GM23248 (cell line): ENCODE measurements at regions not wholly inside any gene's neighbourhood (a gene's known extent, or its start where the extent isn't known, plus 50 kb on each side); places are given as distances from the start of the nearest gene placed in this dataset.

Experiments
- DNase-seq: peaks from one replicate; pipeline ENCODE4 v3.0.0-alpha.2; 2015
- H2AFZ ChIP-seq: fragments of 200-600 bp; sonication (generic); 2 replicates; pipeline ENCODE4 v1.6.1; 2016; ENCODE audit warnings: antibody characterized with exemption
- H3F3A ChIP-seq: fragments of 200-600 bp; sonication (generic); 2 replicates; pipeline ENCODE4 v1.6.1; 2016; ENCODE audit warnings: mild to moderate bottlenecking, antibody characterized with exemption, mixed run types; ENCODE audit not compliant: insufficient read depth
- H3K27ac ChIP-seq: fragments of 200-600 bp; sonication (generic); 2 replicates; pipeline ENCODE4 v1.5.1; 2016; ENCODE audit warnings: mild to moderate bottlenecking
- H3K27me3 ChIP-seq: fragments of 200-600 bp; sonication (generic); replicated peaks from 2 replicates; pipeline ENCODE4 v1.6.1; 2016; ENCODE audit warnings: mild to moderate bottlenecking; ENCODE audit not compliant: insufficient read depth
- H3K36me3 ChIP-seq: fragments of 200-600 bp; sonication (generic); 2 replicates; pipeline ENCODE4 v1.6.1; 2016; ENCODE audit warnings: low read depth, mild to moderate bottlenecking
- H3K4me1 ChIP-seq: fragments of 200-600 bp; sonication (generic); 2 replicates; pipeline ENCODE4 v1.6.1; 2016; ENCODE audit warnings: mild to moderate bottlenecking; ENCODE audit not compliant: insufficient read depth
- H3K4me2 ChIP-seq: fragments of 200-600 bp; sonication (generic); one replicate; pipeline ENCODE4 v1.6.1; 2016; ENCODE audit warnings: mild to moderate bottlenecking; ENCODE audit not compliant: unreplicated experiment
- H3K4me3 ChIP-seq: fragments of 200-600 bp; sonication (generic); 2 replicates; pipeline ENCODE4 v1.5.1; 2016; ENCODE audit warnings: mild to moderate bottlenecking
- H3K79me2 ChIP-seq: fragments of 200-600 bp; sonication (generic); 2 replicates; pipeline ENCODE4 v1.6.1; 2016; ENCODE audit warnings: mild to moderate bottlenecking; ENCODE audit not compliant: insufficient read depth
- H3K9ac ChIP-seq: fragments of 200-600 bp; sonication (generic); 2 replicates; pipeline ENCODE4 v1.6.1; 2016; ENCODE audit warnings: mild to moderate bottlenecking
- H3K9me2 ChIP-seq: fragments of 200-600 bp; sonication (generic); 2 replicates; pipeline ENCODE4 v1.6.1; 2016; ENCODE audit warnings: mixed run types, mild to moderate bottlenecking, moderate library complexity; ENCODE audit not compliant: insufficient read depth
- H3K9me3 ChIP-seq: fragments of 200-600 bp; sonication (generic); one replicate; pipeline ENCODE4 v1.6.1; 2017; ENCODE audit warnings: low read depth
- H4K20me1 ChIP-seq: fragments of 200-600 bp; sonication (generic); 2 replicates; pipeline ENCODE4 v1.6.0; 2016; ENCODE audit not compliant: insufficient read depth
- EZH2 ChIP-seq: fragments of 200-600 bp; sonication (generic); IDR thresholded peaks from 2 replicates; pipeline ENCODE4 v1.6.1; 2018; ENCODE audit warnings: antibody characterized with exemption, mild to moderate bottlenecking; ENCODE audit not compliant: insufficient read depth, poor library complexity, severe bottlenecking
- EZH2phosphoT487 ChIP-seq: fragments of 200-600 bp; sonication (generic); IDR thresholded peaks from 2 replicates; pipeline ENCODE4 v1.6.1; 2018; ENCODE audit warnings: antibody characterized with exemption, moderate library complexity, mild to moderate bottlenecking, low read depth; ENCODE audit not compliant: insufficient read depth
- WGBS, 2 experiments: methylation state at CpG; one replicate each; pipeline ENCODE4 v1.1.6; 2015 to 2017; ENCODE audit warnings: low lambda C conversion rate in 2 of 2, low coverage in 1 of 2; ENCODE audit errors: missing lambda C conversion rate in 2 of 2; 5-methylcytosine and 5-hydroxymethylcytosine counted together
- in situ Hi-C: fragments of 300-500 bp; cut with MboI; formaldehyde crosslinking; loops from 2 replicates; pipeline ENCODE4 v1.15.0; 2020

- Histone ChIP-seq H3K4me3 (no peak overlapping the region), H3K9me3 (no peaks in the 10 kb centered on the region), H3K9ac (no peak overlapping the region), H3K79me2 (no peaks in the 10 kb centered on the region), H3K9me2 (no peaks in the 10 kb centered on the region), H3F3A (no peaks in the 10 kb centered on the region), H3K27ac (no peak overlapping the region), H4K20me1 (no peaks in the 10 kb centered on the region), H3K27me3 (no peaks in the 10 kb centered on the region), H3K4me2 (no peak overlapping the region), H2AFZ (no peak overlapping the region), H3K36me3 (no peaks in the 10 kb centered on the region), H3K4me1 (no peaks in the 10 kb centered on the region)
- TF ChIP-seq EZH2 (no peak), EZH2phosphoT487 (no peak)
- in situ Hi-C loops = no loop called here
- WGBS, 2 experiments = 84% methylated on average over 18 to 45 of the region's 45 CpGs
- DNase-seq = no peak
Observed at GRCh38 chr10:133016493-133017202, 71.1 kb upstream of the ADGRA1 start.

DNA sequence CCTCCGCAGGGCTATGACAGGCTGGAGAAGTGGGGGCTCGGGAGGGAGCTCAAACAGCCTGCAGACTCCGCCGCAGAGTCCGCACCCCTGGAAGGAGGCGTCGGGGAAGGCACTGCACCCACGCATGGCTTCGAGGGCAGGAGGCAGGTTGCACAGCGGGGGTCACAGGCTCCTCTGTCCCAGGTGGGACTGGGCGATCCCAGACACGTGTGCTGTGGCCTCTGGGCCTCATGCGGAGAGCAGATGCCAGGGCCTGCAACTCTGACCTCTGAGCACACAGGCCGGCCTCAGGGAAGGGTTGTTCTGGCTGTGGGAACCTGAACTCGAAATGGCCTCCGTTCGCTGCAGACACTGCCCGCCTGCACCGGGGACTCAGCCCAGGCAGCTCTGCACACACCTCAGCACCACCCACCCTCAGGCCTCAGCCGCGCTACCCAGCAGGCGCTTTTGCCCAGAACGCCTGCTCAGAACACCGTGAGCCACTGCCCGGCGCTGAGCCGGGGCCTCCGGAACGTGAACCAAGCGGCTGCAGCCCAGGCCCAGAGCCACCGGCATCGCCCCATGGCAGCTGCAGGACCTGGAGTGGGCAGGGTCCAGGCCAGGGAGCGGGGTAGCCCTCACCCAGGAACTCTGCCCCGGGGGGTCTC is 71.8 kb upstream of the ADGRA1 start:
- whole genome bisulfite sequencing, 2 experiments = 75 to 83% methylated on average over 31 to 33 of the region's 34 CpGs

DNA sequence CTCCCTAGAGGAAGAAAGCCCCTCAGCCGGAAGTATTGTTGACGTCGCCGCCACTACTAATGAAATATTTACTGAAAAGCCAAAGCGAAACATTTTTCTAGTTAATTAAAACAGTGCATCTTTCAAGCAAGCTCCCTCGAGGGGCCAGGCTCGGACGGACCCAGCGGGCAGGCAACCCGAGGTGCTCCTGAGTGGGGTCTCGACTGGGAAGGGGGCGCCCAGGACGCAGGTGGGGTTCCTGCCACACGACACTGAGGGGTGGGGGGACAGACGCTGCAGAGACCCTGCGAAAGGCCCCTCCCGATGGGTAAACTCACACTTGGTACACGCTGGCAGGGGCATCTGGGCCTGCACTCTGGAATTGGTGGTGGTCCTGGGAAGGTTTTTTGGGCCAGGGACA is 72.4 kb upstream of the ADGRA1 start:
- Histone ChIP-seq H3K27me3 (no peaks in the 10 kb centered on the region), H4K20me1 (no peaks in the 10 kb centered on the region), H3K27ac (no peak overlapping the region), H3K9me3 (no peaks in the 10 kb centered on the region), H3K9me2 (no peaks in the 10 kb centered on the region), H3F3A (no peaks in the 10 kb centered on the region), H3K4me1 (no peaks in the 10 kb centered on the region), H3K4me3 (no peak overlapping the region), H3K4me2 (no peak overlapping the region), H2AFZ (no peak overlapping the region), H3K79me2 (no peaks in the 10 kb centered on the region), H3K36me3 (no peaks in the 10 kb centered on the region), H3K9ac (no peak overlapping the region)
- TF ChIP-seq EZH2 (no peak), EZH2phosphoT487 (no peak)
- no peak for DNase-seq
- in situ Hi-C loops = no loop called here
- 57 to 64% methylated on average over 18 of the region's 18 CpGs for WGBS, 2 experiments

More for the DNA sequence above, 71.8 kb upstream of the ADGRA1 start:
- no peaks in the 10 kb centered on the region for H3K4me1 ChIP-seq
- no peaks in the 10 kb centered on the region for H3F3A ChIP-seq
- no peaks in the 10 kb centered on the region for H3K79me2 ChIP-seq
- no peaks in the 10 kb centered on the region for H4K20me1 ChIP-seq
- no peak for DNase-seq
- no peak overlapping the region for H3K27ac ChIP-seq
- H3K4me3 ChIP-seq = no peak overlapping the region
- H3K9ac ChIP-seq = no peak overlapping the region
- no peaks in the 10 kb centered on the region for H3K9me2 ChIP-seq
- in situ Hi-C loops = no loop called here
- H2AFZ ChIP-seq = no peak overlapping the region
- no peak overlapping the region for H3K4me2 ChIP-seq
- H3K27me3 ChIP-seq = no peaks in the 10 kb centered on the region
- H3K9me3 ChIP-seq = no peaks in the 10 kb centered on the region
- TF ChIP-seq EZH2phosphoT487 = no peak
- no peak for TF ChIP-seq EZH2
- no peaks in the 10 kb centered on the region for H3K36me3 ChIP-seq

GRCh38 chr10:133014416-133015210 is 72.2 kb upstream of the CFAP46 start:
- in situ Hi-C loops = no loop called here
- Histone ChIP-seq H3K9me3 (no peaks in the 10 kb centered on the region), H2AFZ (no peak overlapping the region), H4K20me1 (no peaks in the 10 kb centered on the region), H3K9me2 (no peaks in the 10 kb centered on the region), H3F3A (no peaks in the 10 kb centered on the region), H3K36me3 (no peaks in the 10 kb centered on the region), H3K79me2 (no peaks in the 10 kb centered on the region), H3K27me3 (no peaks in the 10 kb centered on the region), H3K4me2 (no peak overlapping the region), H3K9ac (no peak overlapping the region), H3K27ac (no peak overlapping the region), H3K4me3 (no peak overlapping the region), H3K4me1 (no peaks in the 10 kb centered on the region)
- no peak for DNase-seq
- 68 to 72% methylated on average over 30 to 38 of the region's 38 CpGs for WGBS, 2 experiments
- no peak for TF ChIP-seq EZH2phosphoT487
- TF ChIP-seq EZH2 = no peak
